Fibroblast of lung (primary cell): ENCODE measurements at regions not wholly inside any gene's neighbourhood (a gene's known extent, or its start where the extent isn't known, plus 50 kb on each side); places are given as distances from the start of the nearest gene placed in this dataset.

Experiments used
- EZH2 ChIP-seq: IDR thresholded peaks from 2 replicates; pipeline ENCODE4 v1.5.1; 2012; ENCODE audit warnings: low read length, control low read depth, mild to moderate bottlenecking; ENCODE audit errors: missing control alignments
- TF ChIP-seq, protein P1 (sequence below), 2 donors: IDR thresholded peaks in 1 of 2; conservative IDR thresholded peaks in 1 of 2; 1 replicate in 1 of 2; 2 replicates in 1 of 2; pipeline ENCODE4 v1.5.1; 2011 to 2012; ENCODE audit warnings: low read length in 2 of 2, control low read depth in 1 of 2, inconsistent platforms in 1 of 2, low read depth in 1 of 2, mild to moderate bottlenecking in 1 of 2

DNA sequence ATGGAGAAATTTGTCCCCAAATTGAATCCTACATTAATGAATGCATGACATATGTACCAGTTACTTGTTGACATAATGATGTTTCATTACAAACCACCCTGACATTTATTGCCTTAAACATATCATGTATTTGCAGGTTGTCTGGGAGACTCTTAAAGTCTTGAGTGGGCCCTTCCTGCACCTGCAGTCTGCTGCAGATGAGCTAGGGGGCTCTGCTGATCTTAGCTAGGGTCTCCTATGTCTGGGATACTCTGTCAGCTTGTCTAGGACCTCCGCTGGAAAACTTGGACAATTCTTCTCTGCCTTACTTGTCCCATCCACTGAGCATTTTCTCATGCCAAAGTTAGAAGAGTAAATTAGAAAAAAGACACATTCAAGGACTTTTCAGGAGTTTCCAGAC is 581.6 kb downstream of the HAO1 start:
- TF ChIP-seq EZH2: no peak
- TF ChIP-seq, protein P1, sequence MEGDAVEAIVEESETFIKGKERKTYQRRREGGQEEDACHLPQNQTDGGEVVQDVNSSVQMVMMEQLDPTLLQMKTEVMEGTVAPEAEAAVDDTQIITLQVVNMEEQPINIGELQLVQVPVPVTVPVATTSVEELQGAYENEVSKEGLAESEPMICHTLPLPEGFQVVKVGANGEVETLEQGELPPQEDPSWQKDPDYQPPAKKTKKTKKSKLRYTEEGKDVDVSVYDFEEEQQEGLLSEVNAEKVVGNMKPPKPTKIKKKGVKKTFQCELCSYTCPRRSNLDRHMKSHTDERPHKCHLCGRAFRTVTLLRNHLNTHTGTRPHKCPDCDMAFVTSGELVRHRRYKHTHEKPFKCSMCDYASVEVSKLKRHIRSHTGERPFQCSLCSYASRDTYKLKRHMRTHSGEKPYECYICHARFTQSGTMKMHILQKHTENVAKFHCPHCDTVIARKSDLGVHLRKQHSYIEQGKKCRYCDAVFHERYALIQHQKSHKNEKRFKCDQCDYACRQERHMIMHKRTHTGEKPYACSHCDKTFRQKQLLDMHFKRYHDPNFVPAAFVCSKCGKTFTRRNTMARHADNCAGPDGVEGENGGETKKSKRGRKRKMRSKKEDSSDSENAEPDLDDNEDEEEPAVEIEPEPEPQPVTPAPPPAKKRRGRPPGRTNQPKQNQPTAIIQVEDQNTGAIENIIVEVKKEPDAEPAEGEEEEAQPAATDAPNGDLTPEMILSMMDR (conservative IDR thresholded peaks at IDR 0.05 in 1 of 2, IDR thresholded peaks at IDR 0.05 in 1 of 2; ENCODE audit: low read depth in 1 of 2, low read length in 2 of 2): no peak
